ENCODE measurements at regions not wholly inside any gene's neighbourhood (a gene's known extent, or its start where the extent isn't known, plus 50 kb on each side); places are given as distances from the start of the nearest gene placed in this dataset.

GRCh38 chr2:174659069-174659900 lies 61.7 kb upstream of the WIPF1 start:
- Histone ChIP-seq H3K36me3 (ENCODE audit: control insufficient read depth, insufficient read depth, low read length) (no peaks in the 10 kb centered on the region), H3K4me1 (ENCODE audit: control insufficient read depth, insufficient read depth, low read length) (peaks cover 9% of the 10 kb centered on the region), H3K9ac (ENCODE audit: low read length) (no peak overlapping the region), H3K27me3 (ENCODE audit: control insufficient read depth, insufficient read depth, low read length) (no peaks in the 10 kb centered on the region), H3K9me3 (ENCODE audit: control insufficient read depth, insufficient read depth, low read depth, low read length) (peaks cover 12% of the 10 kb centered on the region), H3K27ac (ENCODE audit: low read depth, low read length) (no peak overlapping the region), H3K4me3 (ENCODE audit: low read depth, low read length) (no peak overlapping the region)

GRCh38 chr2:174656676-174657176 lies 59.1 kb upstream of the WIPF1 start:
- peaks cover 6% of the 10 kb centered on the region for H3K4me1 ChIP-seq (ENCODE audit: control insufficient read depth, insufficient read depth, low read length)
- no peaks in the 10 kb centered on the region for H3K36me3 ChIP-seq (ENCODE audit: control insufficient read depth, insufficient read depth, low read length)
- H3K27me3 ChIP-seq (ENCODE audit: control insufficient read depth, insufficient read depth, low read length) = no peaks in the 10 kb centered on the region
- no peak overlapping the region for H3K4me3 ChIP-seq (ENCODE audit: low read depth, low read length)
- peaks cover 12% of the 10 kb centered on the region for H3K9me3 ChIP-seq (ENCODE audit: control insufficient read depth, insufficient read depth, low read depth, low read length)
- H3K27ac ChIP-seq (ENCODE audit: low read depth, low read length) = no peak overlapping the region
- H3K9ac ChIP-seq (ENCODE audit: low read length) = no peak overlapping the region

- H3K27ac ChIP-seq (ENCODE audit: low read depth, low read length) = no peak overlapping the region
- H3K27me3 ChIP-seq (ENCODE audit: control insufficient read depth, insufficient read depth, low read length) = no peaks in the 10 kb centered on the region
- no peak overlapping the region for H3K9ac ChIP-seq (ENCODE audit: low read length)
- H3K9me3 ChIP-seq (ENCODE audit: control insufficient read depth, insufficient read depth, low read depth, low read length) = peaks cover 12% of the 10 kb centered on the region
- peaks cover 6% of the 10 kb centered on the region for H3K4me1 ChIP-seq (ENCODE audit: control insufficient read depth, insufficient read depth, low read length)
- H3K36me3 ChIP-seq (ENCODE audit: control insufficient read depth, insufficient read depth, low read length) = no peaks in the 10 kb centered on the region
- H3K4me3 ChIP-seq (ENCODE audit: low read depth, low read length) = no peak overlapping the region
These were observed 58.4 kb upstream of the WIPF1 start for GRCh38 chr2:174656035-174656434.

- no peaks in the 10 kb centered on the region for H3K27me3 ChIP-seq (ENCODE audit: control insufficient read depth, insufficient read depth, low read length)
- peaks cover 2% of the 10 kb centered on the region for H3K4me1 ChIP-seq (ENCODE audit: control insufficient read depth, insufficient read depth, low read length)
- no peak overlapping the region for H3K4me3 ChIP-seq (ENCODE audit: low read depth, low read length)
- no peak overlapping the region for H3K27ac ChIP-seq (ENCODE audit: low read depth, low read length)
- no peak overlapping the region for H3K9ac ChIP-seq (ENCODE audit: low read length)
- H3K36me3 ChIP-seq (ENCODE audit: control insufficient read depth, insufficient read depth, low read length) = no peaks in the 10 kb centered on the region
- H3K9me3 ChIP-seq (ENCODE audit: control insufficient read depth, insufficient read depth, low read depth, low read length) = peaks cover 14% of the 10 kb centered on the region
These were observed 56.9 kb upstream of the WIPF1 start for GRCh38 chr2:174654419-174654941.

- Histone ChIP-seq H3K4me3 (ENCODE audit: low read depth, low read length) (no peak overlapping the region), H3K9me3 (ENCODE audit: control insufficient read depth, insufficient read depth, low read depth, low read length) (peaks cover 11% of the 10 kb centered on the region; the same call in 1 of the 2 replicates), H3K4me1 (ENCODE audit: control insufficient read depth, insufficient read depth, low read length) (no peaks in the 10 kb centered on the region), H3K9ac (ENCODE audit: low read length) (no peak overlapping the region), H3K27ac (ENCODE audit: low read depth, low read length) (no peak overlapping the region), H3K27me3 (ENCODE audit: control insufficient read depth, insufficient read depth, low read length) (no peaks in the 10 kb centered on the region), H3K36me3 (ENCODE audit: control insufficient read depth, insufficient read depth, low read length) (no peaks in the 10 kb centered on the region)
These were observed 51.3 kb upstream of the WIPF1 start for GRCh38 chr2:174648896-174649295.
